ENCODE measurements at regions not wholly inside any gene's neighbourhood (a gene's known extent, or its start where the extent isn't known, plus 50 kb on each side); places are given as distances from the start of the nearest gene placed in this dataset.
"Not testable (repeated sequence)": the region's sequence is repeated elsewhere in the genome, so short reads cannot be mapped to it uniquely, and the experiment has no call there.

GRCh38 chr16:16674820-16675219 lies 295.9 kb downstream of the NPIPA7 start:
- TF ChIP-seq POLR2A, CTCF (IDR thresholded peaks at IDR 0.05): not testable (repeated sequence)

Measured in testis (tissue), 2 donors.